ENCODE measurements at regions not wholly inside any gene's neighbourhood (a gene's known extent, or its start where the extent isn't known, plus 50 kb on each side); places are given as distances from the start of the nearest gene placed in this dataset.

DNA sequence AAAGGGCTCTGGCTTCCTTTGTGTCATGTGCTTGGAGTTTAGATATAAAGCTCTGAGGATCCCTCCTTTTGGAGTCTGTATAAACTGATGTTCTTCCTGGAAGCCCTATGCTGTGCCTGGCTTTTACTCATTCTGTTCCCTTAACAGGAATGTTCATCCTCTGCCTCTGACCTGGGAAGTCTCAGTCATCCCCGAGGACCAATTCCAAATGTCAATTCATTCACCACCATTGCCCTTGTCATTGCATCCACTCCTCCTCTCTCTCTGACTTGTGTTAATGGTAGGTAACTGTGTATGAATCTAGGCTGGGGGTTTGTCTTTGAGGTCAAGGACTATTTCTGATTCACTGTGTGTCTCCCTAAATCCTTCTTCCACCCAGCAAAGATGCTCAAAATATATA is 204.2 kb upstream of the CAMK1G start:
- TF ChIP-seq, protein P1, sequence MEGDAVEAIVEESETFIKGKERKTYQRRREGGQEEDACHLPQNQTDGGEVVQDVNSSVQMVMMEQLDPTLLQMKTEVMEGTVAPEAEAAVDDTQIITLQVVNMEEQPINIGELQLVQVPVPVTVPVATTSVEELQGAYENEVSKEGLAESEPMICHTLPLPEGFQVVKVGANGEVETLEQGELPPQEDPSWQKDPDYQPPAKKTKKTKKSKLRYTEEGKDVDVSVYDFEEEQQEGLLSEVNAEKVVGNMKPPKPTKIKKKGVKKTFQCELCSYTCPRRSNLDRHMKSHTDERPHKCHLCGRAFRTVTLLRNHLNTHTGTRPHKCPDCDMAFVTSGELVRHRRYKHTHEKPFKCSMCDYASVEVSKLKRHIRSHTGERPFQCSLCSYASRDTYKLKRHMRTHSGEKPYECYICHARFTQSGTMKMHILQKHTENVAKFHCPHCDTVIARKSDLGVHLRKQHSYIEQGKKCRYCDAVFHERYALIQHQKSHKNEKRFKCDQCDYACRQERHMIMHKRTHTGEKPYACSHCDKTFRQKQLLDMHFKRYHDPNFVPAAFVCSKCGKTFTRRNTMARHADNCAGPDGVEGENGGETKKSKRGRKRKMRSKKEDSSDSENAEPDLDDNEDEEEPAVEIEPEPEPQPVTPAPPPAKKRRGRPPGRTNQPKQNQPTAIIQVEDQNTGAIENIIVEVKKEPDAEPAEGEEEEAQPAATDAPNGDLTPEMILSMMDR (IDR thresholded peaks at IDR 0.05) = no peak
- TF ChIP-seq EP300 (IDR thresholded peaks at IDR 0.05; ENCODE audit: low read depth) (no peak), POLR2A (IDR thresholded peaks at IDR 0.05) (no peak)
